Ovary (tissue), 3 donors: ENCODE measurements at regions not wholly inside any gene's neighbourhood (a gene's known extent, or its start where the extent isn't known, plus 50 kb on each side); places are given as distances from the start of the nearest gene placed in this dataset.

Experiments
- POLR2A ChIP-seq: fragments of 450-650 bp; IDR thresholded peaks from one replicate; pipeline ENCODE4 v1.6.1; 2017; ENCODE audit warnings: antibody characterized with exemption, mild to moderate bottlenecking, moderate library complexity
- TF ChIP-seq, protein P1 (sequence below), 3 donors: fragments of 450-650 bp in 2 of 3; fragments of 200-600 bp in 1 of 3; IDR thresholded peaks; one replicate each; pipeline versions ENCODE4 v1.5.1 to v1.8.0; 2016 to 2022; ENCODE audit warnings: antibody characterized with exemption in 3 of 3, mild to moderate bottlenecking in 1 of 3
- donor health status: DM: no; HTN: no; CAD: no.

DNA sequence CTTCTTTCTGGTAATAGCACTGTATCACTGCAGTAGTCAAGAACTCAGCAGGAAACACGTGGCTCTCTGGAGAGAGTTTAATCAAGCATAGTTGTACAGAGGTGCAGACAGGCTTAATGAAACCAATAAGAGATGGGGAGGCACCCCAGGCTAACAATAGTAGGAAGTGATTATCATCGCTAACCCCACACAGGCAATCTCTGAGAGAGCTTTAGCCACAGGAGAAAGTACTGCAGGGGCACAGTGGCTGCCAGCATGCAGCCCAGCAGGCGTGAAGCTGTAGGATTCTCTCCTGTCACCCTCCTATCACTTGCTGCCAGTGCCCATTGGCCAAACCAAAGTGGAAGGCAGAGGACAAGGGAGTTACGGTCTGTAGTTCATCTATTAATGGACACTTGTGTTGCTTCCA is 450.0 kb upstream of the RASGEF1B start:
- TF ChIP-seq, protein P1, sequence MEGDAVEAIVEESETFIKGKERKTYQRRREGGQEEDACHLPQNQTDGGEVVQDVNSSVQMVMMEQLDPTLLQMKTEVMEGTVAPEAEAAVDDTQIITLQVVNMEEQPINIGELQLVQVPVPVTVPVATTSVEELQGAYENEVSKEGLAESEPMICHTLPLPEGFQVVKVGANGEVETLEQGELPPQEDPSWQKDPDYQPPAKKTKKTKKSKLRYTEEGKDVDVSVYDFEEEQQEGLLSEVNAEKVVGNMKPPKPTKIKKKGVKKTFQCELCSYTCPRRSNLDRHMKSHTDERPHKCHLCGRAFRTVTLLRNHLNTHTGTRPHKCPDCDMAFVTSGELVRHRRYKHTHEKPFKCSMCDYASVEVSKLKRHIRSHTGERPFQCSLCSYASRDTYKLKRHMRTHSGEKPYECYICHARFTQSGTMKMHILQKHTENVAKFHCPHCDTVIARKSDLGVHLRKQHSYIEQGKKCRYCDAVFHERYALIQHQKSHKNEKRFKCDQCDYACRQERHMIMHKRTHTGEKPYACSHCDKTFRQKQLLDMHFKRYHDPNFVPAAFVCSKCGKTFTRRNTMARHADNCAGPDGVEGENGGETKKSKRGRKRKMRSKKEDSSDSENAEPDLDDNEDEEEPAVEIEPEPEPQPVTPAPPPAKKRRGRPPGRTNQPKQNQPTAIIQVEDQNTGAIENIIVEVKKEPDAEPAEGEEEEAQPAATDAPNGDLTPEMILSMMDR (IDR thresholded peaks at IDR 0.05): no peak
- TF ChIP-seq POLR2A: no peak
